ENCODE measurements at regions not wholly inside any gene's neighbourhood (a gene's known extent, or its start where the extent isn't known, plus 50 kb on each side); places are given as distances from the start of the nearest gene placed in this dataset.

- no peak for DNase-seq (ENCODE audit: low spot score)
Observed at GRCh38 chr1:193504920-193505319, 318.5 kb upstream of the B3GALT2 start.

GRCh38 chr1:193498088-193498655 is 311.8 kb upstream of the B3GALT2 start:
- DNase-seq (ENCODE audit: low spot score): no peak

GRCh38 chr1:193494368-193494767 is 308.0 kb upstream of the B3GALT2 start:
- no peak for DNase-seq (ENCODE audit: low spot score)

- no peak for DNase-seq (ENCODE audit: low spot score)
Observed at GRCh38 chr1:193489191-193489590, 302.8 kb upstream of the B3GALT2 start.

GRCh38 chr1:193487722-193488121 is 301.3 kb upstream of the B3GALT2 start:
- DNase-seq (ENCODE audit: low spot score): no peak

GRCh38 chr1:193486671-193487229 is 300.3 kb upstream of the B3GALT2 start:
- no peak for DNase-seq (ENCODE audit: low spot score)

- DNase-seq (ENCODE audit: low spot score): no peak
Observed at GRCh38 chr1:193480755-193481154, 294.3 kb upstream of the B3GALT2 start.

GRCh38 chr1:193479187-193479586 is 292.8 kb upstream of the B3GALT2 start:
- no peak for DNase-seq (ENCODE audit: low spot score)

- DNase-seq (ENCODE audit: low spot score): no peak
Observed at GRCh38 chr1:193476748-193477147, 290.3 kb upstream of the B3GALT2 start.

- DNase-seq (ENCODE audit: low spot score): no peak
Observed at GRCh38 chr1:193473932-193474331, 287.5 kb upstream of the B3GALT2 start.

- no peak for DNase-seq (ENCODE audit: low spot score)
Observed at GRCh38 chr1:193472838-193473398, 286.5 kb upstream of the B3GALT2 start.

- no peak for DNase-seq (ENCODE audit: low spot score)
Observed at GRCh38 chr1:193472430-193472829, 286.0 kb upstream of the B3GALT2 start.

- no peak for DNase-seq (ENCODE audit: low spot score)
Observed at GRCh38 chr1:193471981-193472380, 285.6 kb upstream of the B3GALT2 start.

- DNase-seq (ENCODE audit: low spot score): no peak
Observed at GRCh38 chr1:193463326-193463932, 277.0 kb upstream of the B3GALT2 start.

- DNase-seq (ENCODE audit: low spot score): no peak
Observed at GRCh38 chr1:193462629-193463320, 276.4 kb upstream of the B3GALT2 start.

- no peak for DNase-seq (ENCODE audit: low spot score)
Observed at GRCh38 chr1:193458628-193459027, 272.2 kb upstream of the B3GALT2 start.

GRCh38 chr1:193457676-193458075 is 271.3 kb upstream of the B3GALT2 start:
- DNase-seq (ENCODE audit: low spot score): no peak

GRCh38 chr1:193456811-193457280 is 270.4 kb upstream of the B3GALT2 start:
- DNase-seq (ENCODE audit: low spot score): no peak

GRCh38 chr1:193451606-193452005 is 265.2 kb upstream of the B3GALT2 start:
- DNase-seq (ENCODE audit: low spot score): no peak

- DNase-seq (ENCODE audit: low spot score): no peak
Observed at GRCh38 chr1:193451001-193451400, 264.6 kb upstream of the B3GALT2 start.

GRCh38 chr1:193448682-193449461 is 262.5 kb upstream of the B3GALT2 start:
- no peak for DNase-seq (ENCODE audit: low spot score)

GRCh38 chr1:193443886-193444285 is 257.5 kb upstream of the B3GALT2 start:
- no peak for DNase-seq (ENCODE audit: low spot score)

Data from D341Med (cell line).